SK-N-SH (cell line): ENCODE measurements at regions not wholly inside any gene's neighbourhood (a gene's known extent, or its start where the extent isn't known, plus 50 kb on each side); places are given as distances from the start of the nearest gene placed in this dataset.

ENCODE experiments used
- CTCF ChIA-PET: fragments of 300-600, 350-600 bp; formaldehyde crosslinking; extraction: SDS; loops from one replicate; lab custom pipeline; 2021; lab: Yijun Ruan, JAX
- POLR2A ChIA-PET: fragments of 350-600 bp; sonication (Branson Sonifier 250); formaldehyde crosslinking; extraction: SDS; loops from one replicate; lab custom pipeline; 2020; ENCODE audit warnings: antibody characterized with exemption, inconsistent platforms; lab: Yijun Ruan, JAX
- DNase-seq: peaks from one replicate; pipeline ENCODE4 v3.0.0; 2012
- H2AFZ ChIP-seq: fragments of 200-600 bp; sonication (generic); 2 replicates; pipeline ENCODE4 v1.8.1; 2016; ENCODE audit warnings: antibody characterized with exemption, mild to moderate bottlenecking, low read depth
- H3F3A ChIP-seq: fragments of 200-600 bp; sonication (generic); replicated peaks from 2 replicates; pipeline ENCODE3; 2016; ENCODE audit warnings: antibody characterized with exemption, mild to moderate bottlenecking; ENCODE audit not compliant: insufficient read depth
- H3K27ac ChIP-seq, 2 experiments: fragments of 200-500 bp in 1 of 2; fragments of 200-600 bp in 1 of 2; sonication (Bioruptor generic) in 1 of 2; sonication (generic), shearing (Covaris generic) in 1 of 2; 2 replicates each; pipeline versions ENCODE4 v1.5.1 to v1.6.1; 2014 to 2016; ENCODE audit warnings: low read depth in 2 of 2, inconsistent platforms in 1 of 2, low read length in 1 of 2, mild to moderate bottlenecking in 1 of 2, mixed read lengths in 1 of 2
- H3K27me3 ChIP-seq: fragments of 200-600 bp; sonication (generic), shearing (Covaris generic); 2 replicates; pipeline ENCODE4 v1.6.1; 2016; ENCODE audit warnings: mixed run types; ENCODE audit not compliant: insufficient read depth
- H3K36me3 ChIP-seq, 2 experiments: fragments of 200-500 bp in 1 of 2; fragments of 200-600 bp in 1 of 2; sonication (Bioruptor generic) in 1 of 2; sonication (generic) in 1 of 2; replicated peaks in 1 of 2; 2 replicates each; pipeline versions ENCODE3 to v1.5.1; 2014 to 2016; ENCODE audit warnings: low read length in 1 of 2, mild to moderate bottlenecking in 1 of 2; ENCODE audit not compliant: insufficient read depth in 2 of 2, control insufficient read depth in 1 of 2
- H3K4me1 ChIP-seq, 2 experiments: fragments of 200-500 bp in 1 of 2; fragments of 200-600 bp in 1 of 2; sonication (Bioruptor generic) in 1 of 2; sonication (generic), shearing (Covaris generic) in 1 of 2; 2 replicates each; pipeline versions ENCODE4 v1.5.1 to v1.6.1; 2014 to 2016; ENCODE audit warnings: low read depth in 1 of 2, low read length in 1 of 2, mixed run types in 1 of 2; ENCODE audit not compliant: insufficient read depth in 2 of 2, control insufficient read depth in 1 of 2
- H3K4me2 ChIP-seq: fragments of 200-600 bp; sonication (generic), shearing (Covaris generic); 2 replicates; pipeline ENCODE4 v1.6.1; 2017; ENCODE audit warnings: mixed run types
- H3K4me3 ChIP-seq, 2 experiments: fragments of 200-500 bp in 1 of 2; fragments of 200-600 bp in 1 of 2; sonication (Bioruptor generic) in 1 of 2; sonication (generic), shearing (Covaris generic) in 1 of 2; 2 replicates each; pipeline versions ENCODE4 v1.5.1 to v1.8.1; 2014 to 2016; ENCODE audit warnings: low read depth in 2 of 2, inconsistent platforms in 1 of 2, low read length in 1 of 2, mild to moderate bottlenecking in 1 of 2, mixed read lengths in 1 of 2, moderate library complexity in 1 of 2
- H3K79me2 ChIP-seq: fragments of 200-600 bp; sonication (generic); 2 replicates; pipeline ENCODE4 v1.8.1; 2017; ENCODE audit warnings: mild to moderate bottlenecking; ENCODE audit not compliant: insufficient read depth
- H3K9ac ChIP-seq: fragments of 200-600 bp; sonication (generic); 2 replicates; pipeline ENCODE4 v1.6.1; 2017; ENCODE audit warnings: mixed run types
- H3K9me2 ChIP-seq: fragments of 200-600 bp; sonication (generic); 2 replicates; pipeline ENCODE4 v1.6.1; 2017; ENCODE audit warnings: mixed run types
- H3K9me3 ChIP-seq: fragments of 200-600 bp; sonication (generic); 2 replicates; pipeline ENCODE4 v1.6.1; 2017; ENCODE audit warnings: mixed run types, mild to moderate bottlenecking, moderate library complexity
- H4K20me1 ChIP-seq: fragments of 200-600 bp; sonication (generic); 2 replicates; pipeline ENCODE4 v1.6.1; 2017; ENCODE audit warnings: mild to moderate bottlenecking, mixed run types; ENCODE audit not compliant: insufficient read depth
- CHD2 ChIP-seq: fragments of 150-350 bp; IDR thresholded peaks from 2 replicates; pipeline ENCODE4 v1.6.1; 2018; ENCODE audit warnings: low read length; ENCODE audit not compliant: partially characterized antibody
- EZH2phosphoT487 ChIP-seq: fragments of 200-600 bp; sonication (generic); IDR thresholded peaks from 2 replicates; pipeline ENCODE4 v1.6.1; 2017; ENCODE audit warnings: low read depth, mixed run types, mild to moderate bottlenecking, antibody characterized with exemption, moderate library complexity, borderline replicate concordance
- FOXM1 ChIP-seq: IDR thresholded peaks from 2 replicates; pipeline ENCODE4 v1.4.0; 2012; ENCODE audit warnings: low read depth, mild to moderate bottlenecking
- GABPA ChIP-seq: IDR thresholded peaks from 2 replicates; pipeline ENCODE4 v1.4.0; 2012; ENCODE audit warnings: low read depth, mild to moderate bottlenecking
- GATA2 ChIP-seq: sonication (generic); formaldehyde crosslinking; IDR thresholded peaks from 2 replicates; pipeline ENCODE4 v1.5.0; 2020; ENCODE audit warnings: mild to moderate bottlenecking, missing genetic modification reagents
- MXI1 ChIP-seq: IDR thresholded peaks from 2 replicates; pipeline ENCODE4 v1.6.1; 2012; ENCODE audit warnings: mild to moderate bottlenecking, low read depth, low read length, improper control_type of control experiment
- TAF1 ChIP-seq: IDR thresholded peaks from 2 replicates; pipeline ENCODE4 v1.6.1; 2012; ENCODE audit warnings: low read depth, mild to moderate bottlenecking, low read length, moderate library complexity, borderline replicate concordance
- TCF12 ChIP-seq: IDR thresholded peaks from 2 replicates; pipeline ENCODE4 v1.4.0; 2012
- TEAD4 ChIP-seq: IDR thresholded peaks from 2 replicates; pipeline ENCODE4 v1.4.0; 2012; ENCODE audit warnings: mild to moderate bottlenecking, borderline replicate concordance; ENCODE audit not compliant: insufficient read depth
- WGBS: methylation state at CpG from one replicate; pipeline ENCODE4 v1.1.6; 2017; ENCODE audit warnings: low lambda C conversion rate; 5-methylcytosine and 5-hydroxymethylcytosine counted together
- TF ChIP-seq, protein P1 (sequence below): IDR thresholded peaks from 2 replicates; pipeline ENCODE4; 2012
- TF ChIP-seq, protein P2 (sequence below): fragments of 200-600 bp; sonication (generic); IDR thresholded peaks from 2 replicates; pipeline ENCODE4 v1.6.1; 2017; ENCODE audit warnings: antibody characterized with exemption, mild to moderate bottlenecking, moderate library complexity

DNA sequence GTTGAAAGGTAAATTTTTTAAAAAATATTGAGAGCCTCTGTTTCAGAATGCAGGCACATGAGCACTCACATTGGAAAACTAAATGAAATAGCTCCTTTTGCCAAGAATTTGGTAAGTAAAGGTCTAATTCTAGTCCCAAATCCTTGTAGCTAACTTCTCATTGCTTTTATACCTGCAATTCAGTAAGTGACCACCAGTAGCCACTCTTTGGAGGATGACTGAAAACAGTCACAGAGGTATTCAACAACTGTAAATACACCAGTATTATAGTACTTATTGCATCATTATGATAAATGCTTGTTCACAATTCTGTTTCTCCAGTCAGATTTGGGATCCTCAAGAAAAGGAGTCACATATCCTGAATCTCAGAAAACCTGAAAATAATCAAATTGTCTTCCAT is 562.4 kb upstream of the CDH11 start:
- H3K9me3 ChIP-seq = no peaks in the 10 kb centered on the region; the same call in 1 of the 2 replicates
- no peaks in the 10 kb centered on the region for H3F3A ChIP-seq
- H2AFZ ChIP-seq = no peak overlapping the region
- no peak overlapping the region for H3K4me3 ChIP-seq
- ChIA-PET POLR2A (no interaction called here), CTCF (no interaction called here)
- no peaks in the 10 kb centered on the region; a peak in 1 of 4 replicates for H3K4me1 ChIP-seq
- H3K27ac ChIP-seq = no peak overlapping the region
- no peak for DNase-seq
- H3K27me3 ChIP-seq = no peaks in the 10 kb centered on the region
- no peak overlapping the region for H3K4me2 ChIP-seq
- no peaks in the 10 kb centered on the region for H4K20me1 ChIP-seq
- no peaks in the 10 kb centered on the region for H3K36me3 ChIP-seq
- H3K9me2 ChIP-seq = no peaks in the 10 kb centered on the region
- TF ChIP-seq MXI1 = no peak
- TF ChIP-seq, protein P1, sequence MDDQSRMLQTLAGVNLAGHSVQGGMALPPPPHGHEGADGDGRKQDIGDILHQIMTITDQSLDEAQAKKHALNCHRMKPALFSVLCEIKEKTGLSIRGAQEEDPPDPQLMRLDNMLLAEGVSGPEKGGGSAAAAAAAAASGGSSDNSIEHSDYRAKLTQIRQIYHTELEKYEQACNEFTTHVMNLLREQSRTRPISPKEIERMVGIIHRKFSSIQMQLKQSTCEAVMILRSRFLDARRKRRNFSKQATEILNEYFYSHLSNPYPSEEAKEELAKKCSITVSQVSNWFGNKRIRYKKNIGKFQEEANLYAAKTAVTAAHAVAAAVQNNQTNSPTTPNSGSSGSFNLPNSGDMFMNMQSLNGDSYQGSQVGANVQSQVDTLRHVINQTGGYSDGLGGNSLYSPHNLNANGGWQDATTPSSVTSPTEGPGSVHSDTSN = no peak
- TF ChIP-seq, protein P2, sequence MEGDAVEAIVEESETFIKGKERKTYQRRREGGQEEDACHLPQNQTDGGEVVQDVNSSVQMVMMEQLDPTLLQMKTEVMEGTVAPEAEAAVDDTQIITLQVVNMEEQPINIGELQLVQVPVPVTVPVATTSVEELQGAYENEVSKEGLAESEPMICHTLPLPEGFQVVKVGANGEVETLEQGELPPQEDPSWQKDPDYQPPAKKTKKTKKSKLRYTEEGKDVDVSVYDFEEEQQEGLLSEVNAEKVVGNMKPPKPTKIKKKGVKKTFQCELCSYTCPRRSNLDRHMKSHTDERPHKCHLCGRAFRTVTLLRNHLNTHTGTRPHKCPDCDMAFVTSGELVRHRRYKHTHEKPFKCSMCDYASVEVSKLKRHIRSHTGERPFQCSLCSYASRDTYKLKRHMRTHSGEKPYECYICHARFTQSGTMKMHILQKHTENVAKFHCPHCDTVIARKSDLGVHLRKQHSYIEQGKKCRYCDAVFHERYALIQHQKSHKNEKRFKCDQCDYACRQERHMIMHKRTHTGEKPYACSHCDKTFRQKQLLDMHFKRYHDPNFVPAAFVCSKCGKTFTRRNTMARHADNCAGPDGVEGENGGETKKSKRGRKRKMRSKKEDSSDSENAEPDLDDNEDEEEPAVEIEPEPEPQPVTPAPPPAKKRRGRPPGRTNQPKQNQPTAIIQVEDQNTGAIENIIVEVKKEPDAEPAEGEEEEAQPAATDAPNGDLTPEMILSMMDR = peak; percentile 35
- no peak for TF ChIP-seq CHD2
- no peak for TF ChIP-seq TAF1
- no peak for TF ChIP-seq EZH2phosphoT487
- TF ChIP-seq TCF12 = no peak
- no peaks in the 10 kb centered on the region for H3K79me2 ChIP-seq
- H3K9ac ChIP-seq = no peak overlapping the region

DNA sequence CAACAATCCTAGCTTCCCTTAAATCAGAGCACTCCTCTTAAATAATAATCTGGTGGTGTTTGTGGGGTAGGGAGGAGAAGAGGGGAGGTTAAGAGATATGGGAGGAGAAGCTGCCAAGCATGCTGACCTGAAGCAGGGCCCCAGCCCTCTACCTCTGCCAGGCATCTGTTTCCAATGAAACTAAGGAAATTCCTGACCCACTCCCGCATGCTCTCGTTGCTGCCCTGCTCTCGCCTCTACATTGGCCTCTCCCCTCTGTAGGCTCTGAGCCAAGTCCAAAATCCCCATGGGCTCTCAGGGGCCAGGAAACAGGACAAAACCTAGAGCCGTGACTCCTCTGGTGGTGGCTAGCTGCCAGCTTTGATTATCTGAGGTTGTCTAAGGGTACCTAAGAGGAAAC is 559.5 kb upstream of the CDH11 start:
- DNase-seq = no peak
- Histone ChIP-seq H2AFZ (no peak overlapping the region), H3K9ac (no peak overlapping the region), H3K4me3 (no peak overlapping the region), H3K27me3 (no peaks in the 10 kb centered on the region), H3F3A (no peaks in the 10 kb centered on the region), H3K36me3 (no peaks in the 10 kb centered on the region), H3K4me1 (no peaks in the 10 kb centered on the region; a peak in 1 of 4 replicates), H3K27ac (peak overlapping the region in 1 of 2 experiments; percentile 56; a peak in 1 of 4 replicates), H3K79me2 (no peaks in the 10 kb centered on the region), H3K4me2 (no peak overlapping the region), H4K20me1 (no peaks in the 10 kb centered on the region), H3K9me3 (no peaks in the 10 kb centered on the region; the same call in 1 of the 2 replicates), H3K9me2 (no peaks in the 10 kb centered on the region)
- POLR2A ChIA-PET = no interaction called here
- CTCF ChIA-PET = no interaction called here
- no peak for TF ChIP-seq GABPA
- no peak for TF ChIP-seq FOXM1
- no peak for TF ChIP-seq MXI1
- TF ChIP-seq TEAD4 = no peak
- TF ChIP-seq TCF12 = peak; percentile 47; the same call in 1 of the 2 replicates
- no peak for TF ChIP-seq GATA2 (CRISPR knock-in tag)
- 16% methylated on average over 4 of the region's 4 CpGs for WGBS
